ENCODE measurements at regions not wholly inside any gene's neighbourhood (a gene's known extent, or its start where the extent isn't known, plus 50 kb on each side); places are given as distances from the start of the nearest gene placed in this dataset.
"Not testable (repeated sequence)": the region's sequence is repeated elsewhere in the genome, so short reads cannot be mapped to it uniquely, and the experiment has no call there.

- Histone ChIP-seq H3K9ac (ENCODE audit: low read length in 3 of 3) (no peak overlapping the region), H3K27me3 (ENCODE audit: control insufficient read depth, insufficient read depth, low read length) (no peaks in the 10 kb centered on the region), H3K4me1 (ENCODE audit: control insufficient read depth in 2 of 3, insufficient read depth in 2 of 3, low read depth in 1 of 3, low read length in 3 of 3) (no peaks in the 10 kb centered on the region), H3K27ac (ENCODE audit: low read depth in 2 of 2, low read length in 2 of 2) (no peak overlapping the region), H3K36me3 (ENCODE audit: control insufficient read depth in 2 of 3, insufficient read depth in 3 of 3, low read length in 3 of 3) (no peaks in the 10 kb centered on the region), H3K9me3 (ENCODE audit: control insufficient read depth in 2 of 3, insufficient read depth in 1 of 3, low read length in 3 of 3) (no peaks in the 10 kb centered on the region), H3K4me3 (ENCODE audit: low read length in 3 of 3) (no peak overlapping the region)
- TF ChIP-seq CTCF (IDR thresholded peaks at IDR 0.05; ENCODE audit: borderline replicate concordance, extremely low read depth, insufficient read depth): no peak
- DNase-seq: no peak
- no peak for FAIRE-seq
- intact Hi-C loops (cut with DNase I): no loop called here
Measured at GRCh38 chr13:81153478-81153877, 812.6 kb upstream of the SPRY2 start.

GRCh38 chr13:81148822-81149221 lies 807.9 kb upstream of the SPRY2 start:
- Histone ChIP-seq H3K4me1 (ENCODE audit: control insufficient read depth in 2 of 3, insufficient read depth in 2 of 3, low read depth in 1 of 3, low read length in 3 of 3) (no peaks in the 10 kb centered on the region), H3K9ac (ENCODE audit: low read length in 3 of 3) (no peak overlapping the region), H3K27ac (ENCODE audit: low read depth in 2 of 2, low read length in 2 of 2) (no peak overlapping the region), H3K36me3 (ENCODE audit: control insufficient read depth in 2 of 3, insufficient read depth in 3 of 3, low read length in 3 of 3) (no peaks in the 10 kb centered on the region), H3K9me3 (ENCODE audit: control insufficient read depth in 2 of 3, insufficient read depth in 1 of 3, low read length in 3 of 3) (no peaks in the 10 kb centered on the region), H3K27me3 (ENCODE audit: control insufficient read depth, insufficient read depth, low read length) (no peaks in the 10 kb centered on the region), H3K4me3 (ENCODE audit: low read length in 3 of 3) (no peak overlapping the region)
- DNase-seq: no peak
- no peak for TF ChIP-seq CTCF (IDR thresholded peaks at IDR 0.05; ENCODE audit: borderline replicate concordance, extremely low read depth, insufficient read depth)
- FAIRE-seq: no peak
- intact Hi-C loops (cut with DNase I): no loop called here

- H3K36me3 ChIP-seq (ENCODE audit: control insufficient read depth in 2 of 3, insufficient read depth in 3 of 3, low read length in 3 of 3); intact Hi-C loops (cut with DNase I); FAIRE-seq; H3K9me3 ChIP-seq (ENCODE audit: control insufficient read depth in 2 of 3, insufficient read depth in 1 of 3, low read length in 3 of 3); H3K27ac ChIP-seq (ENCODE audit: low read depth in 2 of 2, low read length in 2 of 2); H3K9ac ChIP-seq (ENCODE audit: low read length in 3 of 3); H3K27me3 ChIP-seq (ENCODE audit: control insufficient read depth, insufficient read depth, low read length); H3K4me3 ChIP-seq (ENCODE audit: low read length in 3 of 3); H3K4me1 ChIP-seq (ENCODE audit: control insufficient read depth in 2 of 3, insufficient read depth in 2 of 3, low read depth in 1 of 3, low read length in 3 of 3): not testable (repeated sequence)
- peak in 1 of 5 donors; percentile 52 for DNase-seq
Measured at GRCh38 chr13:81146576-81146975, 805.6 kb upstream of the SPRY2 start.

GRCh38 chr13:81142306-81142999 lies 801.5 kb upstream of the SPRY2 start:
- H3K36me3 ChIP-seq (ENCODE audit: control insufficient read depth in 2 of 3, insufficient read depth in 3 of 3, low read length in 3 of 3): no peaks in the 10 kb centered on the region
- DNase-seq: no peak
- H3K9me3 ChIP-seq (ENCODE audit: control insufficient read depth in 2 of 3, insufficient read depth in 1 of 3, low read length in 3 of 3): no peaks in the 10 kb centered on the region
- no peaks in the 10 kb centered on the region for H3K27me3 ChIP-seq (ENCODE audit: control insufficient read depth, insufficient read depth, low read length)
- no peak overlapping the region for H3K9ac ChIP-seq (ENCODE audit: low read length in 3 of 3)
- no peak overlapping the region for H3K27ac ChIP-seq (ENCODE audit: low read depth in 2 of 2, low read length in 2 of 2)
- H3K4me3 ChIP-seq (ENCODE audit: low read length in 3 of 3): no peak overlapping the region
- intact Hi-C loops (cut with DNase I): no loop called here
- TF ChIP-seq CTCF (IDR thresholded peaks at IDR 0.05; ENCODE audit: borderline replicate concordance, extremely low read depth, insufficient read depth): no peak
- H3K4me1 ChIP-seq (ENCODE audit: control insufficient read depth in 2 of 3, insufficient read depth in 2 of 3, low read depth in 1 of 3, low read length in 3 of 3): no peaks in the 10 kb centered on the region
- FAIRE-seq: no peak
